Endothelial cell of hepatic sinusoid (primary cell): ENCODE measurements at regions not wholly inside any gene's neighbourhood (a gene's known extent, or its start where the extent isn't known, plus 50 kb on each side); places are given as distances from the start of the nearest gene placed in this dataset.

Experiments
- in situ Hi-C: cut with HindIII; loops from 2 replicates; pipeline ENCODE4 v1.10.0; 2017; ENCODE audit warnings: low sequenced_read_pairs

DNA sequence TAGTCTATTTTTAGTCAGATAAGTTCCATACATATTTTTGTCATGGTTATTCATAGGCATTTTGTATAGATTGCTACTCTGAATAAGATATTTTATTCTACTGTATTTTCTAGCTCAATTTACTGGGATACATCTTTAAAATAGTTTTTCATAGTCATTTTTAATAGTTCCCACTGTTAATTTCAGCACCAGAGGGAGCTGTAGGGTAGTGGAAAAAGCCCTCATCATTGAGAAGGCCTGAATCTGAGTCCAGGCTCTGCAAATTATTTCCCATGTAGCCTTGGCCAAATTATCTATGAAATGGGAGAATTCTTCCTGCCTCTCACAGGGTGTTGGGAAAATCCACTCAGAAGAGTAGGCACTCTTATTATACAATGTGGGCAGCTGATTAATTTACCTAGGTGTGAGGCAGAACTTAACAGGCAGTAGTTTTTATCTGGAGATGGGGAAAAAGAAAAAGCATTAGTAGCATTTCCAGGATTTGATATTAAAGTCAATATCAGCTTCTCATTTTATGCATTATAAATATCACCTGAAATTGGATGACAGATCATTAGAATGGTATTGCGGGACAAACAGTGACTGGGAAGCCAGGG lies 102.9 kb upstream of the PAQR3 start:
- in situ Hi-C loops, result no loop called here

DNA sequence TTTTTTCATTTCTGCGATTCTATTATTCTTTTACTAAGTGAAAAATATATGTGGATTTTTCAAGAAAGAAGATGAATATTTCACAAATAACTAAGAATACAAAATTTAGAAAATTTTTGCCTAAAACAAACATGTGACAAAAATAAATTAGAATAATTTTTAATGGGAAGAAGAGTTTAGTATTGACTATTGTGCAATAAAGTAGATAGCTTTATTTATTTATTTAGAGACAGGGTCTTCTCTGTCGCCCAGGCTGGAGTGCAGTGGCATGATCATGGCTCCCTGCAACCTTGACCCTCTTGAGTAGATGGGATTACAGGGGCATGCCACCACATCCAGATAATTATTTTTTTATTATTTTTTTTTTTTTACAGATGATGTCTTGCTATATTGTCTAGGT lies 95.3 kb upstream of the PAQR3 start:
- in situ Hi-C loops, result no loop called here

DNA sequence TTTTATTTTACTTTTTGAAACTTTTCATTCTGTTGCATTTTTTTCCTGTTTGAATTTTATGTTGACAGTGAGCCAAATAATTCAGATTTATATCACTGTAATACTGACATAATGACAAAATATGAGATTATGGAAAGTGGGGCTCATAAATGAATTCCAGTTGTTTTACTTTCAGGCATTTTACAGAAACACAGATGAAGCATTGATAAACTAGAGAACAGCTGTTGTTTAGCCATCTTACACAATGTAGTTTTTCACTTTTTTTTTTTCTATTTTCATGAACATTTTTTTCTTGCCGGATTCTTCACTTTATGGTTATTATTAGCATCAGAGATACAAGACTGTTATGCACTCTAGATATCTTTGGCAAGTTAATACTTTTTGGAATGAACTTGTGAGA lies 91.7 kb upstream of the PAQR3 start:
- in situ Hi-C loops, result no loop called here

DNA sequence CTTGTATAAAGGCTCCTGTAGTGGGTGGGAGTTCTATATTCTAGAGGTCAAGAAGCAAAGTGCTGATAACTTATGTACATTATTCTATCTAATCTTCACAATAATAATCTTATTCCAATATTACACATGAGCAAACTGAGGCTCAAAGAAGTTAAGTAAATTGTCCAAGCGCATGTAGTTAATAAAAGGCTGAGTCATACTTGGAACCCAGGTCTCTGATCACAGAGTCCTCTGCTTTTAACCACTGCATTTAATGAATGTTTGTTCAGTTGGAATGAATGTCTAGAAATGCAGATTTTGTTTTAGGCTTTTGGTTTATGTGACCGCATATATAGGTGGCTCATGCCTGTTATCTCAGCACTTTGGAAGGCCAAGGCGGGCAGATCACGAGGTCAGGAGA lies 88.4 kb upstream of the PAQR3 start:
- in situ Hi-C loops, result no loop called here

DNA sequence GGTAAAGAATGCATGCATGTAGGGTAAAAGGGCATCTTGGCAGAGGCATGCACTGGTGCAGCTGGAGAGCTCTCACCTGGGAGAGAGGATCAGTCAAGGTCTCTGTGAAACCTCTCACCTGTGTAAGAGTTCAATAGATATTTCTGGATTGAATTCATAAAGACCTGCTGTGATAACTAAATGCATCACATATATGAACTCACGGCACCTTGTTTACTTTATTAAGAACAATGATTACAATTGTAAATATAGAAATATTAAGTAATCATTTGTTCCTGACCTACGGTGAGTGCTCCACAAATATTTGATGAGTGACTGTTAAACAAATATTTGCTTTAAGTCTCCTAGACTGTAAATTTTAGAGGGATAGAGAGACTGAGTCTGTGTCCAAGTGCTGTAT lies 85.9 kb upstream of the PAQR3 start:
- in situ Hi-C loops, result no loop called here

DNA sequence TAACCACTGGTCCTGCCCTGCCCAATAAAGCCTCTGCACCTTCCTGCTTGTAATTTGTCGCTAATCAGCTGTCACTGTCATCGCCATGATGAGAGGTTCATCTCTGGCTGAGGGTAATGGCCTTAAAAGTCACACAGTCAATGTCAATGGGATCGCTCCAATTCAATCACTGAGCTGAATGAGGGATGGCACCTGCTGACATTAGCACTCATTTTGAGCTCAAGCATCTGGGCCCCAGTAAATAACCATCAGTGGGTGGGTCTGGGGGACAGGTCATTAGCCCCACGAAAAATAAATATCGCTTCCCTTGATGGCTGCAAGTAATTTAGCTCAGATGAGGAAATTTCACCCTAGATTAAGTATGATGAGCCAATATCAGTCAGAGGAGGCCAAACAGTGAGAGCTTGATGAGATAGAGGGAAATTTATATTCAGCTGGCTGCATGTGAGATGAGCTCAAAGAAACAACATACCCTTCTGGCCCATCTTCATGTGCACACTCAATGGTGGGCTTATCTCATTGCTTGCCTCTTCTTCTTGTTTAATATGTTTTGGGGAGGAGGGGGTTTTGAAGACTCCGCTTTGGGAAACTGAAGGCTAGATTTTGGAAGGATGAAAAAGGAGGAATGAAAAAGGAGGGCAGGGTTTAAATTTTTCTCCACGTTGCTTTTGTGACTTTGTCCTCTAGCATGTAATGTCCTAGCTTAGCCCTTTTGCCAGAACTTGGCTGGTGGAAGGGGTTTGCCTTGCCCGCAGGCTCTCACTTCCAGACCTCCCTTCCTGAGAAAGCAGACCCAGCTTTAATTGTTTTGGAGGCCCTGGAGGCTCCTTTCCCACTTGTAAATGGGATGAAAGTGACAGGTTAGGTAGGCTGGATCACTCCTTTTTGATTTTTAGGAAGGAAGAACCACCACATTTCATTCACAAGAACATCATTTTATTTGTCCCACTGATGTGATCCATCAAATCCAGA lies 84.8 kb upstream of the PAQR3 start:
- in situ Hi-C loops, result no loop called here

DNA sequence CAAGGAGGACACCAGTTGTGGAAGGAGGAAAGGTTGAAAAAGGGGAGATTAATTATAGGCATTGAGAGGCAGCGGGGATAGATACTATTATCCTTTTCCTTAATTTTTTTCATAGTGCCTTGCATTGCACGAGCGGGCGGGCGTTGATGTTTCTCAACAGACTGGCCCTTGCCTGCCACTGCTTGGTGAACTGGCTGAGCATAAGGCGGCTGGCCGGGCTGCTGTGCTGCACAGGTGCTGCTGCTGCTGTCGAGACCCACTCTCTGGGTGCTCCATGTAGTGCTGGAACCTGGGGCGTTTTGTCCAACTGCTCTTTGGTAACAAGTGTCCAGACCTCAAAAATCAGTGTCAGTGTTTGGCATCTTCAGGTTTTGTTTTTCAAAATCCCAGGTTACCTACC lies 83.3 kb upstream of the PAQR3 start:
- in situ Hi-C loops, result no loop called here

DNA sequence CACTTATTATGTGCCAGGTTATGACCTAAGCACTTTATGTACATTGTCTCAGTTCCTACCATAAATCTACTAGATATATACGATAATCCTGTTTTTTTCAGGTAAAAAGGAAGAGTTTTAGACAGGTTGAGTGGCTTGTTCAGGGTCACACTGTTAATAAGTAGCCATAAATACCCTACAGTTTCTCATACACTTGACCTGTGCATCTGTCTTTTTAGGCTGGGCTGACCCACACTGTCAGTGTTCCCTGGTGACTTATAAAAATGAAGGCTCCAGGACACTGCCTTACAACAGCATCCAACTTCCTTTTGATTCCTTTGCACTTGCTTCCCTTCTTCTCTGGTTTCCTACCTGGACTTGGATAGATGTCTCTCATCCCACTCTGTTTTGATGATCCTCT lies 78.2 kb upstream of the PAQR3 start:
- in situ Hi-C loops, result no loop called here

DNA sequence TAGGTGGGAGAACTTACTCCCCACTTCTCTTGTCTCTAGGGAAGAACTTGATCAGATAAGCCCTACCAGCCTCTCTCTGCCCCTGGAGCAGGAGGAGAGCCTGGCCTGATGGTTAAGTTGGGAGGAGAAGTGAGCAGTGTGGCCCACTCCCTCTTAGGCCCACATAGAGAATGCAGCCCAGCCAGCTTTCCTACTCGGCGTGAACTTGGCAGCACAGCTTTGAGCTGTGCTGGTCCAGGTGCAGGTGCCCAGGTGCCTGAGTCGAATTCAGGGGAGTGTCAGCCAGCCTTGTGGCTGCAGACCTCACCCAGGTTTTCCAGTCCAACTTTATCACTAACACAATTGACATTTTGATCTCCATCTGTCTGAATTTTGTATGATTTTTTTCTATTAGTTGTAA lies 77.6 kb upstream of the PAQR3 start:
- in situ Hi-C loops, result no loop called here

DNA sequence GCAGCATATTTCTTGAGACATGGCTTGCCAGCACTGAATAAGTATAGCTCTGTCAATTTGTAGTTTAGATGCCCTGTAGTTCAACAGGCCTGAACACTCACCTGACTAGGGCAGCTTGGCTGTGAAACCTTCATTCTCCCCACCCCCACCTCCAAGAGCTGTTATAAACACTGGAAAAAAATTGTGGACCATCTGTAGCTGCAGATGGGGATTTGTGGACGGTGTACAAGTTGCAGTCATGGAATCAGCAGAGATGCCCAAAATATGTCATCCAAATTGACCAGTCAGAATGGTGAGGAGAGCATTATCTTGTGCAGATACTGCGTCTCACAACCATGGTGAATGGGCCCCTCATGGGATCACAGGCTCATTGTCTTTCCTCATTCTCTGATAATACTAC lies 76.2 kb upstream of the PAQR3 start:
- in situ Hi-C loops, result no loop called here

DNA sequence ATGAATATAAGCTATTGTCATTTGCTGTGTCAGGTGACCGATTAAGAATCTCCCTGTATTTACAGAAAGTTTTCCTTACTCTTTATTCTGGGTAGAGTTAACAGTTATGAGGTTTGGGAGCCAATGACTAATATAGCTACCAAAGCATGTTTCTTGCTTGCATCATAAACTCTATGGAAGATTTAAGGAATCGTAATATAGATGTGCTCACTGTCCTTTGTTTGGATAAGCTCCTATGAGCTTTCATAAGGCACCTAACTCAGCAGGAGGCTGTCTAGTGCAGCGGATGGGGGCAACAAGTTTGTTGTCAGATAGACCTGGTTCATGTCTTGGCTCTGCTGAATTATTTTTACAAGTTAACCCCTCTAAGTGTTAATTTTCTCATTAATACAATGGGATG lies 75.0 kb upstream of the PAQR3 start:
- in situ Hi-C loops, result no loop called here

DNA sequence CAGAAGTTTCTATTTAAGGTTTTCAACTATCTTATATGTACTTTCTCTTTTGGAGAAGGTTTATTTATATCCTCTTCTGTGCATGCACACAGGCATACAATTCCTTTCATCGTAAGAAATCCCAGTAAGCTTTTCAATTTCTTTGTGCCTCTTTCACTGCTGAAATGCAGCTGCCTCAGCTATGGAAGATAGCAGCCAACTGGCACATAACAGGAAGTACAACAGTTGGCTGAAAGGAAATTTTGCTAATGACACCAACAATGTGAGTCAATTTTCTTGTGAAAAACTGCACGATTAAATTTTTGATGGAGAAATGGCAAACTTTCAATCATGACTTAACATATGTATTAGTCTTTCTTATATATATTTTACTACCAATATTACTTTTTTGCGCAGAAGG lies 74.5 kb upstream of the PAQR3 start:
- in situ Hi-C loops, result no loop called here

DNA sequence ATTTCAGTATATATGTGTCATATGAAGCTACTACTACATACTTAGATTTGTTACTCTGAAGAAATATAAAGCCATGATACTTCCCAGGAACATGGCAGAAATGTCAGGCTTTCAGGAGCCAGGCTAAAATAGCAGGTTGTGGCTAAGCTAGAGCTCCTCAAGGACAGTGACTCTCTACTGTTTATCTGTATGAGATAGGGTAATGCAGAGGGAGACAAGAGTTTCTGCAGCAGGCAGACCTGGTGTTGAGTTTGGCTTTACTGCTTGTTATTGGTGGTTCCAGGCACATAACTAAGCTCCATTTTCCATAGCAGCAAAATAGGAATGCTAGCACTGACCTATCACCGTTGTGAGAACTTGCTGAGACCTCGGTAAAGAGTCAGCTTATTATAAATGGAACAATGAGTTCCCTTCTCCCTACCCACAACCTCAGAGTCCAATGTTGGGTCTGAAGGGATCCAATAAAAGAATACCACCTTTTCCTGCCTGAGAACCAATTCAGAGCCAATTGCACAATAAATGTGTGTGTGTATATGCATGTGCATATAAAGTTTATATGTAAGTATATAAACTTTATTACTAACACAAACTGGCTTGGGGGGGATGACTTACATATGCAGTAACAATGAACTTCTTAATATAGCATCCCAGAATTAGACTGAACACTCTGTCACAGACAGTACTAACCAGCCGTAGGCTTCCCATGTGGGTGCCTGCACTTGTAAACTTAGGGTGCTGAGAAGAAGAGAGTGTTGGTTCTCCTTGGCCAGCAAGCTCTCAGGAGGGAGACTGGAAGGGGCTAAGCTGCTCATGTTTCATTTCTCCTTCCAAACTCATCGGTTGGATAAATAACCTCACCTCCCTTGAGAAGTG lies 51.9 kb upstream of the PAQR3 start:
- in situ Hi-C loops, result no loop called here

DNA sequence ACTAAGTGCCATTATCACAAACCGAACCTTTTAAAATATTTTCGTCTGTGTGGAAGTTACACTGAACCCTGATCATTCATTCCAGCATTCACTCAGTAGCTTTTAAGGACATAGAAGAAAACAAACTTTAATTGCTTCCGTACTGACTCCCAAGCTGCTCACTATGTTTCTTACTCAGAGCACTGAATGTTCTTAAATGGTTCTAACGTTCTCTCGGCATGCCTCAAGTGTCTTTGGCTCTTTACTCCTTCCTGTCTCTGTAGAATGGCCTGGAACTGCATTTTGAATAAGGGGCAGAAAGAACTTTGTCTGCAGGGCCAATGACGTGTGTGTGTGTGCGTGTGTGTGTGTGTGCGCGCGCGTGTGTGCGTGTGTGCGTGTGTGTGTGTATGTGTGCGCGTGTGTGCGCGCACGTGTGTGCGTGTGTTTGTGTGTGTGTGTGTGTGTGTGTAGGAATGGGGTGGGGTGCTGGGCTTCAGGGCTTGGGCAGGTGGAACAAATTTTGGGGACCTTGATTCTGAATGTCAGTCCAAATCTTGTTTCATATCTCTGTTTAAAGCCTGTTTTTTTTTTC lies 50.5 kb upstream of the PAQR3 start:
- in situ Hi-C loops, result no loop called here
